Mesendoderm (in vitro differentiated cells): ENCODE measurements at regions not wholly inside any gene's neighbourhood (a gene's known extent, or its start where the extent isn't known, plus 50 kb on each side); places are given as distances from the start of the nearest gene placed in this dataset.

Experiments used
- DNase-seq: peaks from one replicate; pipeline ENCODE4 v3.0.0; 2013
- H2AK5ac ChIP-seq: 2 replicates; pipeline ENCODE4 v1.6.1; 2013; ENCODE audit warnings: low read length, inconsistent platforms
- H2BK120ac ChIP-seq: 2 replicates; pipeline ENCODE4 v1.6.1; 2013; ENCODE audit warnings: low read depth, mild to moderate bottlenecking, low read length, moderate library complexity, mixed read lengths
- H2BK15ac ChIP-seq: replicated peaks from 2 replicates; pipeline ENCODE4 v1.6.1; 2013; ENCODE audit warnings: low read depth, mild to moderate bottlenecking, moderate library complexity
- H2BK5ac ChIP-seq: 2 replicates; pipeline ENCODE4 v1.6.1; 2013; ENCODE audit warnings: low read length, inconsistent platforms
- H3K18ac ChIP-seq: 2 replicates; pipeline ENCODE4 v1.6.1; 2013; ENCODE audit warnings: mild to moderate bottlenecking, low read length, mixed read lengths
- H3K23ac ChIP-seq: one replicate; pipeline ENCODE4 v1.6.1; 2013; ENCODE audit warnings: low read length
- H3K27ac ChIP-seq: 2 replicates; pipeline ENCODE4 v1.5.1; 2013; ENCODE audit warnings: low read depth, mild to moderate bottlenecking, inconsistent platforms, low read length, moderate library complexity
- H3K27me3 ChIP-seq: 2 replicates; pipeline ENCODE4 v1.6.1; 2013; ENCODE audit warnings: low read length, control low read depth, mild to moderate bottlenecking, inconsistent platforms; ENCODE audit not compliant: insufficient read depth, poor library complexity
- H3K36me3 ChIP-seq: 2 replicates; pipeline ENCODE4 v1.6.1; 2013; ENCODE audit warnings: low read length, inconsistent platforms; ENCODE audit not compliant: control insufficient read depth, insufficient read depth
- H3K4ac ChIP-seq: one replicate; pipeline ENCODE4 v1.6.1; 2013; ENCODE audit warnings: low read depth, mild to moderate bottlenecking, low read length, moderate library complexity
- H3K4me1 ChIP-seq: 2 replicates; pipeline ENCODE4 v1.6.1; 2013; ENCODE audit warnings: low read depth, low read length, inconsistent platforms; ENCODE audit not compliant: control insufficient read depth
- H3K4me2 ChIP-seq: 2 replicates; pipeline ENCODE4 v1.6.1; 2013; ENCODE audit warnings: low read length
- H3K4me3 ChIP-seq: 2 replicates; pipeline ENCODE4 v1.5.1; 2013; ENCODE audit warnings: mild to moderate bottlenecking, low read length
- H3K56ac ChIP-seq: one replicate; pipeline ENCODE4 v1.6.1; 2013; ENCODE audit warnings: low read length
- H3K79me1 ChIP-seq: 2 replicates; pipeline ENCODE4 v1.6.1; 2013; ENCODE audit warnings: low read length, inconsistent platforms
- H3K79me2 ChIP-seq: 2 replicates; pipeline ENCODE4 v1.6.1; 2013; ENCODE audit warnings: mild to moderate bottlenecking, low read length; ENCODE audit not compliant: control insufficient read depth, insufficient read depth
- H3K9ac ChIP-seq: 2 replicates; pipeline ENCODE4 v1.6.1; 2013; ENCODE audit warnings: low read length, inconsistent platforms
- H4K5ac ChIP-seq: one replicate; pipeline ENCODE4 v1.6.1; 2013; ENCODE audit warnings: low read length
- H4K8ac ChIP-seq: one replicate; pipeline ENCODE4 v1.6.1; 2013; ENCODE audit warnings: low read depth, mild to moderate bottlenecking, control low read depth, low read length, moderate library complexity
- WGBS: extraction: QIAGEN DNeasy Blood & Tissue Kit; methylation state at CpG from one replicate; pipeline ENCODE4 v1.1.7; 2013; ENCODE audit warnings: low lambda C conversion rate, missing lambda C conversion rate; ENCODE audit not compliant: insufficient coverage; ENCODE audit errors: extremely low coverage; 5-methylcytosine and 5-hydroxymethylcytosine counted together

- Histone ChIP-seq H3K56ac (no peak overlapping the region), H2BK5ac (no peak overlapping the region), H3K79me2 (no peaks in the 10 kb centered on the region), H4K8ac (no peak overlapping the region), H2BK120ac (no peak overlapping the region), H3K23ac (no peak overlapping the region), H3K4me3 (no peak overlapping the region), H3K79me1 (no peaks in the 10 kb centered on the region), H4K5ac (no peak overlapping the region), H3K4me1 (no peaks in the 10 kb centered on the region), H3K27ac (no peak overlapping the region), H3K4ac (no peak overlapping the region), H3K4me2 (no peak overlapping the region), H3K36me3 (no peaks in the 10 kb centered on the region), H3K9ac (no peak overlapping the region), H3K27me3 (no peaks in the 10 kb centered on the region), H3K18ac (no peak overlapping the region), H2BK15ac (no peak overlapping the region), H2AK5ac (no peak overlapping the region)
- WGBS: no CpG with 5 or more reads among the region's 2 CpGs
- no peak for DNase-seq
Measured at GRCh38 chr14:22159957-22160356, 429.1 kb downstream of the DAD1 start.

DNA sequence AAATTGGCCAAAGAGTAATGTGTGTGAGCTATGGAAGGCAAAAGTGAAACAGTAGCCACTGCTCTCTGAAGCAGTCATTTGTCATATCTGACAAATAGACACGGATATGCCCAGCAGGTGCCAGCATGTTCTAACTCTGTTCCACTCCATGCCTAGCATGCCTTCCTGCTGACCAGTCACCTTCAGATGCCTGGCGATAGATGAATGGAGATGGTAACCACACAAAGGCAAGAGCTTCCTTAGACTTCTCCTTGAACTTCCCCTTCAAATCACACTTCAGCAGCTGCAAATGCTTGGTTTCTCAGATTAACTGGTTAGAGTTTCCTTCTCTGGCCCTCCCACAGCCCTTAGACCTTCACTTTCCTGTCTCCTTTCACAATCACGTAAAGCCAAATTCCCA, 429.9 kb downstream of the DAD1 start:
- Histone ChIP-seq H3K79me2 (no peaks in the 10 kb centered on the region), H3K4me1 (no peaks in the 10 kb centered on the region), H3K4ac (no peak overlapping the region), H3K23ac (no peak overlapping the region), H4K8ac (no peak overlapping the region), H3K27me3 (no peaks in the 10 kb centered on the region), H3K56ac (no peak overlapping the region), H3K27ac (no peak overlapping the region), H3K18ac (no peak overlapping the region), H4K5ac (no peak overlapping the region), H3K36me3 (no peaks in the 10 kb centered on the region), H3K9ac (no peak overlapping the region), H3K4me2 (no peak overlapping the region), H3K79me1 (no peaks in the 10 kb centered on the region), H3K4me3 (no peak overlapping the region), H2BK120ac (no peak overlapping the region), H2AK5ac (no peak overlapping the region), H2BK5ac (no peak overlapping the region), H2BK15ac (no peak overlapping the region)
- WGBS: no CpG with 5 or more reads among the region's 3 CpGs
- no peak for DNase-seq

DNA sequence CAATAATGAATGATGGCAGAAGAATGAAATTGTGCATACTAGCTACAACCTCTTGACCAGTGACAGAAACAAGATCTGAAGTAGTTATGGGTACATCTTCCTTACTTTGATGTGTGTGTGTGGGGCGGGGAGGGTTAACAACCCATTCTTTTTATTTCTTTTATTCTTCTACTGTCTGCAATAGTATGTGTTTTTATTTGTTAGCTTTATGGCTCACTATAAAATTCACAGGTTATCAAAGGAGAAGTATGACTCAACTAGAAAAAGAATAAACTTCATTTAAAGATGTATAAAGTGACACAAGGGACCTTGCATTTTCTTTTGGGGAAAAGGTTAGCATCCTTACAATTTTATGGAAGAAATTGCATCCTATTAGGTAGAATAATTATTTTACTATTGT, 430.5 kb downstream of the DAD1 start:
- no peak overlapping the region for H4K5ac ChIP-seq
- H3K23ac ChIP-seq: no peak overlapping the region
- H4K8ac ChIP-seq: no peak overlapping the region
- H3K18ac ChIP-seq: no peak overlapping the region
- no peak overlapping the region for H3K56ac ChIP-seq
- no peaks in the 10 kb centered on the region for H3K79me2 ChIP-seq
- DNase-seq: no peak
- no peak overlapping the region for H3K27ac ChIP-seq
- H3K4me2 ChIP-seq: no peak overlapping the region
- no peaks in the 10 kb centered on the region for H3K27me3 ChIP-seq
- H3K36me3 ChIP-seq: no peaks in the 10 kb centered on the region
- H3K4me1 ChIP-seq: no peaks in the 10 kb centered on the region
- H3K79me1 ChIP-seq: no peaks in the 10 kb centered on the region
- H2BK120ac ChIP-seq: no peak overlapping the region
- H2BK15ac ChIP-seq: no peak overlapping the region
- WGBS: no CpG with 5 or more reads among the region's 1 CpG
- H3K4me3 ChIP-seq: no peak overlapping the region
- H2BK5ac ChIP-seq: no peak overlapping the region
- no peak overlapping the region for H2AK5ac ChIP-seq
- H3K9ac ChIP-seq: no peak overlapping the region
- no peak overlapping the region for H3K4ac ChIP-seq

DNA sequence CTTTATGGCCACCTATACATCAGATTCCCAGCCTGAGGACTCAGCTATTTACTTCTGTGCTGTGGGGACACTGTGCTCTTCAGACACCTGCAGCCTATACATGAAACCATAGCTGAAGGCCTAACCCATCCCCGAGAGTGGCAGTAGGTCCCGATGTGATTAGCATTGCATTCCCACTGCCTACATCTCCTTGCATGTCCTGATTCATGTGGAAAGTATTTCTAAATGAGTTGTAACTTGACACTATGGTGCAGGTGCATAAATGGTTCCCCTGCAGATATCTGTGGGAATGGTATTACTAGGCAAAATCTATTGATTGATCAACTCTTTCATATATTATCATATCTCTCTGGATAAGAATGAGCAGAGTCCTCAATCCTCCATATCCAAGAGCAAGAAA, 433.5 kb downstream of the DAD1 start:
- Histone ChIP-seq H3K18ac (no peak overlapping the region), H3K27me3 (no peaks in the 10 kb centered on the region), H2AK5ac (no peak overlapping the region), H2BK15ac (no peak overlapping the region), H3K4ac (no peak overlapping the region), H3K79me2 (no peaks in the 10 kb centered on the region), H4K8ac (no peak overlapping the region), H3K79me1 (no peaks in the 10 kb centered on the region), H3K23ac (no peak overlapping the region), H2BK120ac (no peak overlapping the region), H3K27ac (no peak overlapping the region), H3K36me3 (no peaks in the 10 kb centered on the region), H3K4me1 (no peaks in the 10 kb centered on the region), H3K4me3 (no peak overlapping the region), H3K56ac (no peak overlapping the region), H3K9ac (no peak overlapping the region), H3K4me2 (no peak overlapping the region), H4K5ac (no peak overlapping the region), H2BK5ac (no peak overlapping the region)
- DNase-seq: no peak
- WGBS: no CpG with 5 or more reads among the region's 2 CpGs

DNA sequence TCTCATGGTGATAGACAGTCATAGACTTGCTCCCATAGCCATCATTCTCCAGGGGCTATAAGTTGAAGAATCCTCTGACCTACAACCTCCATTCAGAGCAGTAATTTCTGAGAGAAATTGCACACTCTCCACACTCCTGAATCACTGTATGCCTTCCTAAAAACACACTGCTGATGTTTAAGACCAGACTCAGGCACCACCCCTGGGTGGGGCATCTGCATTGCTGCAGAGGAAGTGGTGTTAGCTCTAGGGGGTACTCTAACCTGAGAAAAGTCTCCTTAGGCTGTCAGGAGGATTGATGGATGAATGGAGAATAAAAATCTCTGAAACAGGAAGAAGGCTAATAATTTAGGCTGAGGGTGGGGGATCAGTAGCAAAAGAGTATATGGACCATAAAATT, 436.1 kb downstream of the DAD1 start:
- no peak overlapping the region for H3K23ac ChIP-seq
- H3K56ac ChIP-seq: no peak overlapping the region
- H2BK15ac ChIP-seq: no peak overlapping the region
- no peak overlapping the region for H3K4me3 ChIP-seq
- no peak overlapping the region for H4K5ac ChIP-seq
- no peaks in the 10 kb centered on the region for H3K79me1 ChIP-seq
- no peak overlapping the region for H2AK5ac ChIP-seq
- no peak overlapping the region for H3K4ac ChIP-seq
- no peak overlapping the region for H3K9ac ChIP-seq
- H2BK120ac ChIP-seq: no peak overlapping the region
- H4K8ac ChIP-seq: no peak overlapping the region
- no peak overlapping the region for H3K4me2 ChIP-seq
- H3K4me1 ChIP-seq: no peaks in the 10 kb centered on the region
- no peak overlapping the region for H3K27ac ChIP-seq
- H3K18ac ChIP-seq: no peak overlapping the region
- no peak for DNase-seq
- no peak overlapping the region for H2BK5ac ChIP-seq
- no peaks in the 10 kb centered on the region for H3K79me2 ChIP-seq
- H3K36me3 ChIP-seq: no peaks in the 10 kb centered on the region
- no peaks in the 10 kb centered on the region for H3K27me3 ChIP-seq

DNA sequence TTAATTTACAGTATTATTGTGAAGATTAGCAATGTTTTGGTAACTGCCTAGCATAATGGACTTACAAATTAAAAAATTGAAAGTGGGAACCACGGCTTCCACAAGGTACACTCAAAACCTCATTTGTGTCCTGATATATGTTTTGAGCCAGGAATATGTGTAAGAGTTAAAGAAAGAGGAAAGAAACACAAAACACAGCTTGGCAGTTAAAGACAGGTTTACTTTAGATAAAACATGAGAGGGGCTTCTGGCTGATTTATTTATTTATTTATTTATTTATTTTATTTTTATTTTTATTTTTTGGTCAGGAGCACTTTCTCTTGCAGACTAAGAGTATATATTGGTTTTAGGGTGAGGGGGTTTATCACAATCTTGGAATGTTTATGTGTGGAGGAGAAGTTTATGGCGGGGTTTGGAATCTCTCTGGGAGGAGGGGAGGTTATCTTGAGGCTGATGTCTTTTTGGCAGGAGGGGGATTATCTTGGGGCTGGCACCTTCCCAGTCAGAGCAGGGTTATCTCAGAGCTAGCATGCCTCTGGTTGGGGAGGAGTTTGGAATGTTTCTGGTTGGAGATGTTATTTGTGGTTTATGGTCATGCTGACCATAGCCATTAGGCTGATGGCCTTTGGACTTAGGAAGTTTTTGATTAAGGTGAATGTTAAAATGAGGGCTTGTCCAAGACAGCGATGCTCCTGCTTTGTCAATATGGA, 436.7 kb downstream of the DAD1 start:
- Histone ChIP-seq H4K8ac (no peak overlapping the region), H3K9ac (no peak overlapping the region), H3K27ac (no peak overlapping the region), H3K36me3 (no peaks in the 10 kb centered on the region), H3K23ac (no peak overlapping the region), H3K56ac (no peak overlapping the region), H3K4me2 (no peak overlapping the region), H4K5ac (no peak overlapping the region), H3K27me3 (no peaks in the 10 kb centered on the region), H2BK5ac (no peak overlapping the region), H3K18ac (no peak overlapping the region), H3K4me3 (no peak overlapping the region), H2AK5ac (no peak overlapping the region), H3K79me2 (no peaks in the 10 kb centered on the region), H2BK15ac (no peak overlapping the region), H3K79me1 (no peaks in the 10 kb centered on the region), H3K4me1 (no peaks in the 10 kb centered on the region), H2BK120ac (no peak overlapping the region), H3K4ac (no peak overlapping the region)
- WGBS: no CpG with 5 or more reads among the region's 3 CpGs
- no peak for DNase-seq
